Activated naive CD4-positive, alpha-beta T cell treated with anti-CD3 and anti-CD28 coated beads, Interleukin-2, amount 10 ng/mL, durations not matched to agents 7 days and 5 days (primary cell): ENCODE measurements at regions not wholly inside any gene's neighbourhood (a gene's known extent, or its start where the extent isn't known, plus 50 kb on each side); places are given as distances from the start of the nearest gene placed in this dataset.

ENCODE experiments used
- CTCF ChIA-PET: fragments of 350-600 bp; sonication (Branson Sonifier 250); formaldehyde crosslinking; loops from one replicate; lab custom pipeline; 2021; ENCODE audit warnings: antibody characterized with exemption; lab: Charles Lee
- DNase-seq: peaks from one replicate; pipeline ENCODE4 v3.0.0-alpha.2; 2020
- H3K27ac Mint-ChIP-seq: one replicate; pipeline ENCODE4 v1.8.0; 2021; ENCODE audit warnings: mild to moderate bottlenecking, moderate library complexity, mixed read lengths
- H3K27me3 Mint-ChIP-seq: one replicate; pipeline ENCODE4 v1.8.0; 2021; ENCODE audit warnings: mild to moderate bottlenecking, mixed read lengths
- H3K36me3 Mint-ChIP-seq: one replicate; pipeline ENCODE4 v1.8.0; 2021; ENCODE audit warnings: mixed read lengths
- H3K4me1 Mint-ChIP-seq: one replicate; pipeline ENCODE4 v1.8.0; 2021; ENCODE audit warnings: mixed read lengths
- H3K4me3 Mint-ChIP-seq: one replicate; pipeline ENCODE4 v1.8.0; 2021; ENCODE audit warnings: mild to moderate bottlenecking, moderate library complexity, mixed read lengths
- H3K9me3 Mint-ChIP-seq: one replicate; pipeline ENCODE4 v1.8.0; 2021; ENCODE audit warnings: mixed read lengths

DNA sequence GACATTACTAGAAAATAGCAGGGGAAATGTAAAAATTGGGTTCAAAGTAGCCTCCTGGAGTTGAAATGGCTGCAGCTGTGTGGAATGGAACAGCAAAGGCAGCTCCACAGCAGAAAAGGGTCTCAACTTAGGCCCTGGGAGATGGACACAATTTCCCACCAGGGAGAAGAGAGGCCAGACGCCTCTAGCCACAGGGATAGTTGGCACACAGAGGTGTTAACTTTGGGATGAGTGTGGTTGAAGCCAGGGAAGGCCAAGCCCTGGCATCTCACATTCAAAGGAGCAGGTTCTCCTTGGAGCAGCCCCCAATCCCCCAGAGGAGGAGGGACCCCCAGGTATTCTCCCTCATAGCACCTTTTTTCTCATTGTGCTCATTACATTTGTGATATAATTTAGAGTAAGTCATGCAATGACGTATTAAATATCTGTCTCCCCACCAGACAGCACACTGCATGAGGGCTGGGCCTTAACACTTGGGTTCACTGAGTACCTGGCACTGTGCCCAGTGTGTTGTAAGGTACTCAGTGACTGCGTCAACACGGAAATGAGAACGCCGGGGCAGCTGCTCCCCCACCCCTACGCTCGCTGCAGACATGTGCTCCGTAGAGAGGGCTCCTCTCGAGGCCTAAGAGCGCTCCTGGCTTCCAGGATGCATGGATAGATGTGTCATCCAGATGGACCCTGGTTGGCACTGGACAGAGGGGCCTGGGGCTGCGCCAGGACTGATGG, 76.0 kb upstream of the CD93 start:
- no peaks in the 10 kb centered on the region for H3K36me3 Mint-ChIP-seq
- no peaks in the 10 kb centered on the region for H3K9me3 Mint-ChIP-seq
- no peak overlapping the region for H3K27ac Mint-ChIP-seq
- no peak overlapping the region for H3K4me3 Mint-ChIP-seq
- DNase-seq, result no peak
- peaks cover 27% of the 10 kb centered on the region for H3K4me1 Mint-ChIP-seq
- H3K27me3 Mint-ChIP-seq, result peaks cover 14% of the 10 kb centered on the region
- CTCF ChIA-PET, result no interaction called here

DNA sequence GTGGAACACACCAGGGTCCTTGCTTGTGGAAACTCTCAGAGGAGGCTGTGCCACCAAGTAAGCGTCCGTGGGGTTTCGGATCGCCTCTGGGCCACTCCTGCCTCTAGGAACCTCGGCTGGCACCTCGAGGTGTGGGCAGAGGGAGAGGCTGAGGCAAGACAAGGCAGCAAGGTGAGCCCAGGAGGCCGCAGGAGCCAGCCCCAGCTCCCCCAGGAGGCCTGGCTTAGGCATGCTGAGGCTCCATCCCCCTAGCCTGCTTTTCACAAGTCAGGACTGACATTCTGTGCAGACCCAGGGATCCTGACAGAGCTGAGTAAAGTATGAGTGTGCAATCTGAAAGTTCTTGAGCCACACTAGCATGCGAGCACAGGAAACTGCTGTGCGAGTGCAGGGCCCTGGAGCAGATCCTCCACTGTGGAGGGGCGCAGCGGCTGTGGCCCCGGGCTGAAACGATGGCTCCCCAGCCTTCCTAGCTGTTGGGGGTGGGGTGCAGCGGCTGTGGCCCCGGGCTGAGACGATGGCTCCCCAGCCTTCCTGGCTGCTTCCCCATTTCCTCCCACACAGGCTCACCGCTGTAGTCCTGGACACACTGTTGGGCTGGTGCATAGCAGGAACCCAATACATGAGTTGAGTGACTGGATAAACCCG, 75.2 kb upstream of the CD93 start:
- DNase-seq, result no peak
- Mint-ChIP-seq H3K9me3 (no peaks in the 10 kb centered on the region), H3K36me3 (no peaks in the 10 kb centered on the region), H3K27ac (no peak overlapping the region), H3K4me1 (peaks cover 27% of the 10 kb centered on the region), H3K4me3 (no peak overlapping the region), H3K27me3 (peaks cover 14% of the 10 kb centered on the region)
- CTCF ChIA-PET, result no interaction called here

DNA sequence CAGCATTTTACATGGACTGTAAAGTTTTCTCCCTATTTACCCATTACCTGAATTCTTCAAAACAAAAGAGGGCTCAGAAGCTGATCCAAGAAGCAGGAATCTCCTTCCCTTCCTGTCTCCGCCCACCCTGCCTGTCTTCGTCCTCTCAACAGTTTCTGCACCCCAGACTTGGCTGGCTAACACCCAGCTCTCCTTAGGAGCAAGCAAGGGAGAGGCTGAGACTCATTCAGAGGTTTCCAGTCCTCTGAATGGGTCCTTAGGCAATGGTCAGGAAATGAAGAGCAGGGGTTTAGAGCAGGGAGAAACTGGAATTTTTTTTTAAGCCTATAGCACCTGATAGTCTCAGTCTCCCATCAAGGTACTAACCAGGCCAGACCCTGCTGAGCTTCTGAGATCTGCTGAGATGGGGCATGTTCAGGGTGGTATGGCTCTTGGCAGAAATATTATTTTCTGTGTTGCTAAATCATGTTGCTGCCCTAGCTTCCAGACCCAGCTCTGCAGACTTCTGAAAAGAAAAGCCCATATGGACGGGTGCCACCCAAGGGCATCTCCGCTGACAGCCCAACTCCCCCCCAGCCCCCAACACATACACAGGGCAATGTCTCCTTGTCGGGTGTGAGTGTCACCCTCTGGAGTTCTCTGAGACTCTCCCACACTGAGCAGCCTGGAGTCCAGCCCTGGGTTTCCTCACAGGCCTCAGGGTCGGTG, 74.6 kb upstream of the CD93 start:
- no peak overlapping the region for H3K4me3 Mint-ChIP-seq
- no peak overlapping the region for H3K27ac Mint-ChIP-seq
- H3K4me1 Mint-ChIP-seq, result peaks cover 27% of the 10 kb centered on the region
- CTCF ChIA-PET, result no interaction called here
- no peaks in the 10 kb centered on the region for H3K9me3 Mint-ChIP-seq
- peak; percentile 18 for DNase-seq
- H3K36me3 Mint-ChIP-seq, result no peaks in the 10 kb centered on the region
- peaks cover 17% of the 10 kb centered on the region for H3K27me3 Mint-ChIP-seq

DNA sequence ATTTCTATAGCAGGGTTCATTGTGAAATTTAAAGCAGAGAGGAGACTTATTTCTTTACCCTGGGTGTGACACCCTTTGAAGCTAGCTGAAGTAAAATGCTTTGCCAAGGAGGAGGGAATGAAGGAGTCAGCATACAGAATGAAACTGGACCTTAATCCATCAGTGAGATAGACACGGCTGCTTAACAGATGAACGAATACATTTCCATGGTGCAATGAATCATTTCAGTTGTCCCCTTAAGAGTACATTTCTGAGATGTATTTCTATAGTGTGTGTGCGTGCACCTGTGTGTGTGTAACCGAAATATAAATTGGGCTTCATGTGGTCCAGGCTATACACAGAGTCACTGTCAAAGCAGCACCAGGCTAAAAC, 73.8 kb upstream of the CD93 start:
- Mint-ChIP-seq H3K27ac (no peak overlapping the region), H3K4me1 (peaks cover 31% of the 10 kb centered on the region), H3K9me3 (no peaks in the 10 kb centered on the region), H3K27me3 (peaks cover 25% of the 10 kb centered on the region), H3K4me3 (no peak overlapping the region), H3K36me3 (no peaks in the 10 kb centered on the region)
- CTCF ChIA-PET, result no interaction called here
- DNase-seq, result no peak

DNA sequence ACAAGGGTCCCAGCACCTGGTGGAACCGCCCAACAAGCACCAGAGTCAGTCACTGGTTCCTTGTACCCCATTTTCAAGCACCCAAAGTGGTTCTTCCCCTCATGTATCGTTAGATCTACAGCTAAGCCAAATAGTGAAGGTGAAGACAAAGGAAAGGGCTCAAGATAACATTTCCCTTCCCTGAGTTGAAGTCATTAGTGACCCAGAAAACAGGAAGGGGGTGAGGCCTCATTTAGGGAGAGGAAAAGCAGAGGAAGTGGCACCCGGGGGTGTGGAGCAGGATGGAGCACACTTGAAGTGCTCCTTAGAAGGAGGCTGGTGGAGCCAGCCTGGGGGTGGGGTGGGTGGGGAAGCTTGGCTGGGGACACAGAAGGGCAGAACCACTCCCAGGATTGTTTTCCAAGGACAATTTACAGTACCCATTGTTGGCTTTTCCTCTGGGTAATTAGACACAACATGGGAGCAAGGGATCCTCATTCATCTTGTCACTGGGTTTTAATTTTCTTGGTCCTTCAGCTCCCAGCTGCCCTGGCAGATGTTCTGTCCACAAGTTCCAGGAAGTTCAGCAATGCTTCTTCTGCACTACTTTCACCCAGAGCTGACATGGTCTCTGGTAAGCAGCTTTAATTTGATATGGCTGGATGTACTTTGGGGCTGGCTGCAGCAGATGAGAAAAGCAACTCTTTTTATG, 73.3 kb upstream of the CD93 start:
- H3K27me3 Mint-ChIP-seq, result peaks cover 30% of the 10 kb centered on the region
- no peaks in the 10 kb centered on the region for H3K36me3 Mint-ChIP-seq
- H3K4me3 Mint-ChIP-seq, result no peak overlapping the region
- H3K9me3 Mint-ChIP-seq, result no peaks in the 10 kb centered on the region
- peaks cover 31% of the 10 kb centered on the region for H3K4me1 Mint-ChIP-seq
- H3K27ac Mint-ChIP-seq, result peak overlapping the region; percentile 30
- peak; percentile 16 for DNase-seq
- CTCF ChIA-PET, result no interaction called here

DNA sequence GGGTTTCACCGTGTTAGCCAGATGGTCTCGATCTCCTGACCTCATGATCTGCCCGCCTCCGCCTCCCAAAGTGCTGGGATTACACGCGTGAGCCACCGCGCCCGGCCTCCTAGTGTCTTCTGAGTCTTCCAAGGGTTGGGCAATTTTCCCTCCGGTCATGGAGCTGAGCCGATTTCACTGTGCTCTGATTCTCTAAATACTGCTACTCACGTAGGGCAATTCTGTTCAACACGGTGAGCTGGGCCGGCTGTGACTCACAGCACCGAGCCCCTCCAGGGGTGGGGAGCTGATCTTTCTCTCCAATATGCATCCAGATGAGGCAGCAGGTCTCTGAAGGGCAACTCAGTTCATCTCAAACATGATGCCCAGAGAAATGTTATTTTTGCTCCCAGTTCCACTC, 71.6 kb upstream of the CD93 start:
- Mint-ChIP-seq H3K27me3 (peaks cover 39% of the 10 kb centered on the region), H3K27ac (no peak overlapping the region), H3K4me3 (no peak overlapping the region), H3K36me3 (no peaks in the 10 kb centered on the region), H3K9me3 (no peaks in the 10 kb centered on the region), H3K4me1 (peaks cover 31% of the 10 kb centered on the region)
- CTCF ChIA-PET, result no interaction called here
- no peak for DNase-seq

DNA sequence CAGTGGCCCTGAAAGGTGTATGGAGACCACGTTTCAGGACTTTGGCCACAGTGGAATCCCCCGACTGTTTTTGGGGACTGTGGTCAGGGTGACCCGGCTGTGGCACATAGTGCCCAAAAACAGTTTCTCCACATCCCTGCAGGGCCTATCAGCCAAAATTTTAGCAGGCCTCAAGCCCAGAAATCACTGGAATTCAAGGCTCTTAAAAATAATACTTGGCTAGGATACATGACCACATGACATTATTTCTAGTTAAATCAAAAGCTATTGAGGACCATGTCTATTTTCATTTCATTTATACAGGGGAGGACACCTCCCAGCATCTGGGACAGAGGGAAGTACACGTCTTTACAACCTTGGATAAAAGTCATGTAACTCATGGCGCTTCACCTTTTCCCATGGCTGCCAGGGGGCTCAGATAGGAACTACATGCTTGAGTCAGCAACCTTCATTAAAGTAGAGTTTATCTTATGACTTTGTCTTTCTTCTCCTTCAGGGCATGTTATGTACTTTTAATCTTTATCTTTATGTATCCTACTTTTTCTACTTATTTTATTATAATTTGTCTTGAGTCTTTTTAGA, 70.8 kb upstream of the CD93 start:
- Mint-ChIP-seq H3K9me3 (no peaks in the 10 kb centered on the region), H3K4me3 (no peak overlapping the region), H3K36me3 (no peaks in the 10 kb centered on the region), H3K4me1 (peaks cover 36% of the 10 kb centered on the region), H3K27ac (no peak overlapping the region), H3K27me3 (peaks cover 39% of the 10 kb centered on the region)
- CTCF ChIA-PET, result no interaction called here
- DNase-seq, result no peak

DNA sequence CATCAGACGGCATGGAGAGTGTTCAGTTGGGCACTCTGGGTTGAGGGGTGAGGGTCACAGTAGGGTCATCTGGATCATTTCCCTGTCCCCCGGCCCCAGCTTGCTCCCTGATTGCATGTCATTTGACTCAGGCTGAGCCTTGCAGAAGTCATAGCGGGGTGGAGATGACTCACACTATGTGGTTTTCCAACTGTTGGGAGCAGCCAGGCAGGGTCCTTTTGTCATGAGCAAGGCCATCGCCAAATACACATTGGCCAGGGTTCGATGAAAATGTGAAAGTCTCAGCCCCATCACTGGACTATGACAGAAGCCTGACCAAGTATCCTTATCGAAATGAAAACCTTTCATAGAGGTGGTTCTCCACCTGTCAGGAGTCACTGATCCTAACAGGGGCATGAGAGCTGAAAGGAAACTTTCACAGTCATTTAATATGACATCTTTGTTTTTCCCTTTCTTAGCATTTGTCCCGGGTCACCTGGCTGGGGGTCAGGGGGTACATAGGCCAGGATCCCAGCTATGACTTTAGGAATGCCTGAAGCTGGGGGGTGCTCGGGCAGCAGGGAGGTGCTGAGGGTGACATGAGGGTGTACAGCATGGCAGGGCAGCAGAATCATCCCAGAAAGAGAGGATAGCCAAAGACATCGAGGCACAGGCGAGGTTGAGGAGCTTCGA, 70.2 kb upstream of the CD93 start:
- Mint-ChIP-seq H3K9me3 (no peaks in the 10 kb centered on the region), H3K4me1 (peaks cover 34% of the 10 kb centered on the region), H3K27ac (no peak overlapping the region), H3K4me3 (no peak overlapping the region), H3K36me3 (no peaks in the 10 kb centered on the region), H3K27me3 (peaks cover 39% of the 10 kb centered on the region)
- no peak for DNase-seq
- CTCF ChIA-PET, result no interaction called here

DNA sequence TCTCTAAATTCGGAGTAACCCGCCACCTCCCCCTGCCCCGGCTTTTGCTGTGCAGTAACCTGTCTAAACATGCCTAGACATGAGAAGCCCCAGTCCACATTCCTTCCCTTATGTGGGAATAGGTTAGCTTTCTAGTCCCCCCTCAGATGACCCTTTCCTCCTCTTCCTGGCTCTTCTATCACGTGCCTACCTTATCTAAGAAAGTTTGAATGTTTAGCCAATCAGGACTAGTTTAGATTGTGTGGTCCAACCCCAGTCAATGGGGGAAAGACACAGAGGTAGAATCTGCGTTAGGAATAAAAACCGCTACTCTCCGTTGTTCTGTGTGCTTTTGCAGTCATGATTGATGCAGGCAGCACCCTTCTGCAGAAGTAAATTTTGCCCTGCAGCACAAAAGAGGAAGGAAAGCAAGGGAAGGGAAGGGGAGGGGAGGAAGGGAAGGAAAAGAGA, 69.0 kb upstream of the CD93 start:
- Mint-ChIP-seq H3K27me3 (peaks cover 37% of the 10 kb centered on the region), H3K4me1 (peaks cover 31% of the 10 kb centered on the region), H3K27ac (no peak overlapping the region), H3K4me3 (no peak overlapping the region), H3K36me3 (no peaks in the 10 kb centered on the region), H3K9me3 (no peaks in the 10 kb centered on the region)
- no peak for DNase-seq
- CTCF ChIA-PET, result no interaction called here

DNA sequence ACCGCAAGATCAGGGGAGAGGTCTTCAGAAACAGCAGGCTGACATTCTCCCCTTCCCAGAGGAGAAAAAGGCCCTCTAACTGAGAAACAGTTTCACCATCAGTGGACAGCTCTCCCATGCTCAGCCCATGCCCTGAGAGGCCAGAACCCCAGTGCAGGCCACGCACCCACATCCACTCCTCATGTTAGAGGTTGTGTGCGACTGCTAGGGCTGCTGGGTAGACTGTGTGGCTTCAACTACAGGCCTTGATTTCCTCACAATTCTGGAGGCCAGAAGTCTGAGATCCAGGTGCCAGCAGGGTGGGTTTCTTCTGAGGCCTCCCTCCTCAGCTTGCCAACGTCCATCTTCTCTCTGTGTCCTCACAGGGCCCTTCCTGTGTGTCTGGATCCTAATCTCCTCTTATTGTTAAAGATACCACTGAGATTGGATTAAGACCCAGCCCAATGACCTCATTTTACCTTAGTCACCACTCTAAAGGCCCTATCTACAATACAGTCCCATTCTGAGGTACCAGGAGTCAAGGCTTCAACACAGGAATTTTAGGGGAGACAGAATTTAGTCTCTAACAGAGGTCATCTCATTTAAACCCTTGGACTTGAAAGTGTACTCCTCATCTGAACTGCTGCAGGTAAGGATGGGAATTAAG, 67.7 kb upstream of the CD93 start:
- CTCF ChIA-PET, result interaction anchor here (1.2 kb wide), 1 partner anchor 9 kb away, joined by 3 read pairs; no protein-coding TSS in a partner anchor
- Mint-ChIP-seq H3K4me3 (no peak overlapping the region), H3K4me1 (peaks cover 20% of the 10 kb centered on the region), H3K36me3 (no peaks in the 10 kb centered on the region), H3K9me3 (no peaks in the 10 kb centered on the region), H3K27ac (no peak overlapping the region), H3K27me3 (peaks cover 42% of the 10 kb centered on the region)
- no peak for DNase-seq

DNA sequence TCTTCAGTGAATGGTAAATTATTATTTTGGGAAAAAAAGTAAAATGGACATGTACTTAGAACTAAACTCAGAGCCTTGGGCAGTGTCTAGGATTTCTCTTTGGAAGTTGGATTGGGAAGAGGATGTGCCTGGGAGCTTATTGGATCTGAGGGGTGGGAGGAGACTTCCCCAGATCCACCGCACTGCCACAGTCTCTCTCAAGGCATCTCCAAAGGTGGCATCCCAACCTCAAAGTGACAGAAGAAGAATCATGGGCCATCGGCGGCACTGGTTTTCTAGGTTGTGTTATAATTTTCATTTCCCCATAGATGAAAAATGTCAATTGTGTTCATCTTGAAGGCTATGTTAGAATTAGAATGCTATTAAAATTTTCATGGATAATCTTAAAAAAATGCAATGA, 66.8 kb upstream of the CD93 start:
- peaks cover 20% of the 10 kb centered on the region for H3K4me1 Mint-ChIP-seq
- DNase-seq, result no peak
- H3K36me3 Mint-ChIP-seq, result no peaks in the 10 kb centered on the region
- no peaks in the 10 kb centered on the region for H3K9me3 Mint-ChIP-seq
- no peak overlapping the region for H3K27ac Mint-ChIP-seq
- CTCF ChIA-PET, result interaction anchor here (1.2 kb wide), 1 partner anchor 9 kb away, joined by 3 read pairs; no protein-coding TSS in a partner anchor
- H3K27me3 Mint-ChIP-seq, result peaks cover 38% of the 10 kb centered on the region
- H3K4me3 Mint-ChIP-seq, result no peak overlapping the region

DNA sequence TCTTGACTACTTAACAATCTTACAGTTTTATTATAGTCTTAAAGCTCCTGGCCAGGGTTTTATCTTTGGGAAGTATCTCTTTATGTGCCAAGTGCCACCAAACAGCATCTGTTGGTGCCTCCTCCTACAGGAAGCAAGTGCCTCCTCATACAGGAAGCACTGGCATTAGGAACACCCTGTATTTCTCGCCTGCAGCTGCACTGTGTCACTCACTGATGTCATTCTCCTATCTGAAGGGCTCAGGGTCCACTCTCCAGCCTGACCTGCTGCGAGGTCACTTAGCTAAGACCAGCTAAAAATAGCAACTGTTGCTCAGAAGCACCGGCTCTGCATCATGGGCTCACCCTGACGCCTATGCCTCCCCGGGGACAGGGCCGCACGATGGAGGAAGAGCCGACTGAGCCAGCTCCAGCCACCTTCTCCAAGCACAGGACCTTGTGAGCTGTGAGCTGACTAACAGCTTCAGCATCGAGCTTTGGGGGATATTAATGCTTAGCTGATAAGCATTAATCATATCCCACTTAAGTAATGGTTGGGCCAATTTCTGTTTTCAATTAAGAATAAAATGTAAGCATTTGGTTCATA, 66.3 kb upstream of the CD93 start:
- DNase-seq, result no peak
- no peaks in the 10 kb centered on the region for H3K9me3 Mint-ChIP-seq
- H3K36me3 Mint-ChIP-seq, result no peaks in the 10 kb centered on the region
- no peak overlapping the region for H3K4me3 Mint-ChIP-seq
- CTCF ChIA-PET, result no interaction called here
- peaks cover 38% of the 10 kb centered on the region for H3K27me3 Mint-ChIP-seq
- H3K4me1 Mint-ChIP-seq, result peaks cover 24% of the 10 kb centered on the region
- no peak overlapping the region for H3K27ac Mint-ChIP-seq

DNA sequence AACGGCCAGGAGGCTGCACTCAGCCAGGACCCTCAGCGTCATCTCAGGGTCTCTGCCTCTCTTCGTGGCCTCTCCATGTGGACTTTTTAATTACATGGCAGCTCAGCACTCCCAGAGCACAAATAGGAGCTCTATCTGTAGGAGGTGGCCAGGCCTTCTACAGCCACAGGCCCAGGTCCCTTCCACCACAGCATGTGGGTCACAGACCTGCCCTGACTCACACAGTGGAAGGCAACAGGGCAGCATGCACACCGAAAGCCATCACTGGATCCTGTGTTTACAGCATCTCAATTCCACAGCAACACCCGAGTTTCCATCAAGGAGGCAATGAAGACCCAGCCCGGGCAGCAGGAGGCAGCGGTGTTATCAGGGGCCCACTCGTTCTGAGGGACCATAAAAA, 65.8 kb upstream of the CD93 start:
- CTCF ChIA-PET, result no interaction called here
- H3K27ac Mint-ChIP-seq, result no peak overlapping the region
- DNase-seq, result no peak
- H3K9me3 Mint-ChIP-seq, result no peaks in the 10 kb centered on the region
- no peak overlapping the region for H3K4me3 Mint-ChIP-seq
- no peaks in the 10 kb centered on the region for H3K36me3 Mint-ChIP-seq
- peaks cover 25% of the 10 kb centered on the region for H3K4me1 Mint-ChIP-seq
- peaks cover 39% of the 10 kb centered on the region for H3K27me3 Mint-ChIP-seq
